Dendritic cell treated with granulocyte-macrophage colony-stimulating factor and Interleukin-4, amounts not matched to agents 40 ng/mL and 50 ng/mL, for 4 days (primary cell): ENCODE measurements at regions not wholly inside any gene's neighbourhood (a gene's known extent, or its start where the extent isn't known, plus 50 kb on each side); places are given as distances from the start of the nearest gene placed in this dataset.
"Not testable (repeated sequence)": the region's sequence is repeated elsewhere in the genome, so short reads cannot be mapped to it uniquely, and the experiment has no call there.

Experiments used
- H3K27ac Mint-ChIP-seq: one replicate; pipeline ENCODE4 v1.8.0; 2022; ENCODE audit warnings: mild to moderate bottlenecking, mixed read lengths
- H3K27me3 Mint-ChIP-seq: one replicate; pipeline ENCODE4 v1.8.0; 2022; ENCODE audit warnings: mild to moderate bottlenecking, mixed read lengths
- H3K36me3 Mint-ChIP-seq: one replicate; pipeline ENCODE4 v1.8.0; 2022; ENCODE audit warnings: low read depth, mixed read lengths
- H3K4me1 Mint-ChIP-seq: one replicate; pipeline ENCODE4 v1.8.0; 2022; ENCODE audit warnings: low read depth, mixed read lengths
- H3K4me3 Mint-ChIP-seq: one replicate; pipeline ENCODE4 v1.8.0; 2022; ENCODE audit warnings: mild to moderate bottlenecking, moderate library complexity, mixed read lengths
- H3K9me3 Mint-ChIP-seq: one replicate; pipeline ENCODE4 v1.8.0; 2022; ENCODE audit warnings: mixed read lengths
- intact Hi-C: fragments of 100-400 bp; cut with micrococcal nuclease; formaldehyde crosslinking; loops from one replicate; pipeline ENCODE4 v1.15.0; 2022

- H3K4me3 Mint-ChIP-seq, H3K4me1 Mint-ChIP-seq, intact Hi-C loops, H3K27ac Mint-ChIP-seq, H3K27me3 Mint-ChIP-seq, H3K36me3 Mint-ChIP-seq: not testable (repeated sequence)
- peaks cover 81% of the 10 kb centered on the region for H3K9me3 Mint-ChIP-seq
Measured at GRCh38 chr11:48803955-48804354, 179.7 kb downstream of the TRIM51G start.
